Neural progenitor cell (in vitro differentiated cells): ENCODE measurements at regions not wholly inside any gene's neighbourhood (a gene's known extent, or its start where the extent isn't known, plus 50 kb on each side); places are given as distances from the start of the nearest gene placed in this dataset.

ENCODE experiments used
- DNase-seq: peaks from one replicate; pipeline ENCODE4 v3.0.0-alpha.2; 2016; ENCODE audit warnings: low spot score
- H2AFZ ChIP-seq: fragments of 200-600 bp; sonication (generic); replicated peaks from 2 replicates; pipeline ENCODE4 v1.6.1; 2016; ENCODE audit warnings: antibody characterized with exemption
- H3F3A ChIP-seq: fragments of 200-600 bp; sonication (generic); 2 replicates; pipeline ENCODE4 v1.6.1; 2016; ENCODE audit warnings: antibody characterized with exemption, low read depth
- H3K27ac ChIP-seq: fragments of 200-600 bp; sonication (generic); 2 replicates; pipeline ENCODE4 v1.5.1; 2016; ENCODE audit warnings: mild to moderate bottlenecking
- H3K27me3 ChIP-seq: fragments of 200-600 bp; sonication (generic); 2 replicates; pipeline ENCODE4 v1.6.1; 2016; ENCODE audit warnings: mild to moderate bottlenecking, moderate library complexity
- H3K36me3 ChIP-seq: fragments of 200-600 bp; sonication (generic); 2 replicates; pipeline ENCODE4 v1.5.1; 2016
- H3K4me1 ChIP-seq: fragments of 200-600 bp; sonication (generic); 2 replicates; pipeline ENCODE4 v1.6.1; 2016; ENCODE audit warnings: mixed run types
- H3K4me2 ChIP-seq: fragments of 200-600 bp; sonication (generic); 2 replicates; pipeline ENCODE4 v1.6.1; 2016
- H3K4me3 ChIP-seq: fragments of 200-600 bp; sonication (generic); 2 replicates; pipeline ENCODE4 v1.5.1; 2016
- H3K79me2 ChIP-seq: fragments of 200-600 bp; sonication (generic); 2 replicates; pipeline ENCODE4 v1.6.1; 2016; ENCODE audit warnings: low read depth
- H3K9ac ChIP-seq: fragments of 200-600 bp; sonication (generic); 2 replicates; pipeline ENCODE4 v1.6.1; 2016
- H3K9me3 ChIP-seq: fragments of 200-600 bp; sonication (generic); 2 replicates; pipeline ENCODE4 v1.5.1; 2016; ENCODE audit warnings: low read depth
- H4K20me1 ChIP-seq: fragments of 200-600 bp; sonication (generic); 2 replicates; pipeline ENCODE4 v1.6.1; 2016; ENCODE audit warnings: low read depth
- H3K27ac Mint-ChIP-seq: 3 replicates; pipeline ENCODE4 v1.8.0; 2021; ENCODE audit warnings: mixed read lengths
- H3K27me3 Mint-ChIP-seq: 2 replicates; pipeline ENCODE4 v1.8.0; 2022; ENCODE audit warnings: low read depth, mild to moderate bottlenecking, inconsistent platforms, moderate library complexity, mixed read lengths; ENCODE audit not compliant: insufficient read depth
- H3K36me3 Mint-ChIP-seq: 3 replicates; pipeline ENCODE4 v1.8.0; 2021; ENCODE audit warnings: mixed read lengths
- H3K4me1 Mint-ChIP-seq: 3 replicates; pipeline ENCODE4 v1.8.0; 2021; ENCODE audit warnings: mixed read lengths
- H3K4me3 Mint-ChIP-seq: 3 replicates; pipeline ENCODE4 v1.8.0; 2021; ENCODE audit warnings: mild to moderate bottlenecking, moderate library complexity, mixed read lengths
- H3K9me3 Mint-ChIP-seq: 3 replicates; pipeline ENCODE4 v1.8.0; 2020; ENCODE audit warnings: mixed read lengths
- CTCF ChIP-seq: fragments of 200-600 bp; sonication (generic); IDR thresholded peaks from 2 replicates; pipeline ENCODE4 v1.5.1; 2017; ENCODE audit warnings: antibody characterized with exemption, mild to moderate bottlenecking
- EZH2 ChIP-seq: fragments of 200-600 bp; sonication (generic); IDR thresholded peaks from 2 replicates; pipeline ENCODE4 v1.6.1; 2017; ENCODE audit warnings: antibody characterized with exemption, mild to moderate bottlenecking, moderate library complexity
- EZH2phosphoT487 ChIP-seq: fragments of 200-600 bp; sonication (generic); IDR thresholded peaks from 2 replicates; pipeline ENCODE4 v1.6.1; 2017; ENCODE audit warnings: antibody characterized with exemption

GRCh38 chrX:147376601-147377422 lies 534.9 kb upstream of the FMR1 start:
- Mint-ChIP-seq H3K27me3 (peaks cover 4% of the 10 kb centered on the region), H3K27ac (no peak overlapping the region), H3K4me3 (no peak overlapping the region), H3K4me1 (peaks cover 3% of the 10 kb centered on the region), H3K36me3 (no peaks in the 10 kb centered on the region), H3K9me3 (peaks cover 6% of the 10 kb centered on the region)
- Histone ChIP-seq H3K79me2 (no peaks in the 10 kb centered on the region), H3K9me3 (no peaks in the 10 kb centered on the region), H3K27me3 (no peaks in the 10 kb centered on the region), H3K4me1 (peaks cover 4% of the 10 kb centered on the region), H3F3A (no peaks in the 10 kb centered on the region), H3K27ac (no peak overlapping the region), H3K4me2 (no peak overlapping the region), H2AFZ (no peak overlapping the region), H3K4me3 (no peak overlapping the region), H3K9ac (no peak overlapping the region), H4K20me1 (no peaks in the 10 kb centered on the region), H3K36me3 (no peaks in the 10 kb centered on the region)
- TF ChIP-seq EZH2phosphoT487 (no peak), EZH2 (no peak), CTCF (no peak)
- DNase-seq: peak; percentile 58

- Mint-ChIP-seq H3K27ac (no peak overlapping the region), H3K27me3 (no peaks in the 10 kb centered on the region), H3K36me3 (no peaks in the 10 kb centered on the region), H3K4me3 (no peak overlapping the region), H3K9me3 (peaks cover 3% of the 10 kb centered on the region), H3K4me1 (no peaks in the 10 kb centered on the region)
- Histone ChIP-seq H3K4me3 (no peak overlapping the region), H3K27ac (no peak overlapping the region), H3K4me2 (no peak overlapping the region), H4K20me1 (no peaks in the 10 kb centered on the region), H3K4me1 (no peaks in the 10 kb centered on the region), H2AFZ (no peak overlapping the region), H3K9ac (no peak overlapping the region), H3K36me3 (no peaks in the 10 kb centered on the region), H3K9me3 (peaks cover 4% of the 10 kb centered on the region), H3K27me3 (no peaks in the 10 kb centered on the region), H3F3A (no peaks in the 10 kb centered on the region), H3K79me2 (no peaks in the 10 kb centered on the region)
- TF ChIP-seq EZH2: no peak
- TF ChIP-seq CTCF: no peak
- no peak for TF ChIP-seq EZH2phosphoT487
- DNase-seq: no peak
Measured at GRCh38 chrX:147364896-147365295, 546.8 kb upstream of the FMR1 start.

- Histone ChIP-seq H3K27ac (no peak overlapping the region), H2AFZ (no peak overlapping the region), H3K4me3 (no peak overlapping the region), H4K20me1 (no peaks in the 10 kb centered on the region), H3K4me2 (no peak overlapping the region), H3F3A (no peaks in the 10 kb centered on the region), H3K9me3 (no peaks in the 10 kb centered on the region), H3K9ac (no peak overlapping the region), H3K4me1 (no peaks in the 10 kb centered on the region), H3K27me3 (no peaks in the 10 kb centered on the region), H3K36me3 (no peaks in the 10 kb centered on the region), H3K79me2 (no peaks in the 10 kb centered on the region)
- Mint-ChIP-seq H3K4me1 (no peaks in the 10 kb centered on the region), H3K4me3 (no peak overlapping the region), H3K9me3 (peaks cover 15% of the 10 kb centered on the region), H3K36me3 (no peaks in the 10 kb centered on the region), H3K27ac (no peak overlapping the region), H3K27me3 (peaks cover 2% of the 10 kb centered on the region)
- TF ChIP-seq EZH2phosphoT487: no peak
- TF ChIP-seq CTCF: no peak
- TF ChIP-seq EZH2: no peak
- DNase-seq: no peak
Measured at GRCh38 chrX:147351644-147352043, 537.1 kb upstream of the CXorf51A start.
